Heart left ventricle (tissue), 16 donors: ENCODE measurements at regions not wholly inside any gene's neighbourhood (a gene's known extent, or its start where the extent isn't known, plus 50 kb on each side); places are given as distances from the start of the nearest gene placed in this dataset.

ENCODE experiments used
- ATAC-seq, 4 donors: fragments of 200-7000 bp; cut with Tn5 transposase; one replicate each; pipeline ENCODE4 v1.9.1; 2020 to 2022; ENCODE audit warnings: moderate library complexity in 4 of 4, mild to moderate bottlenecking in 3 of 4, moderate number of reproducible peaks in 1 of 4
- DNase-seq, 5 donors: peaks; one replicate each; pipeline ENCODE4 v3.0.0-alpha.2; 2020
- H3K27ac ChIP-seq, 12 donors: fragments of 200-600 bp; sonication (generic) in 4 of 12; one replicate each; pipeline versions ENCODE4 v1.5.0 to v1.8.0; 2016 to 2022; ENCODE audit warnings: mild to moderate bottlenecking in 2 of 12
- H3K27me3 ChIP-seq, 9 donors: fragments of 200-600 bp; sonication (generic) in 2 of 9; one replicate each; pipeline versions ENCODE4 v1.5.1 to v1.8.0; 2016 to 2022; ENCODE audit warnings: mild to moderate bottlenecking in 3 of 9
- H3K36me3 ChIP-seq, 9 donors: fragments of 200-600 bp; sonication (generic) in 2 of 9; one replicate each; pipeline versions ENCODE4 v1.5.0 to v1.8.0; 2018 to 2022; ENCODE audit warnings: mild to moderate bottlenecking in 2 of 9
- H3K4me1 ChIP-seq, 12 donors: fragments of 200-600 bp; sonication (generic) in 4 of 12; one replicate each; pipeline versions ENCODE4 v1.5.0 to v1.8.0; 2016 to 2022; ENCODE audit warnings: mild to moderate bottlenecking in 3 of 12
- H3K4me3 ChIP-seq, 12 donors: fragments of 200-600 bp; sonication (generic) in 4 of 12; one replicate each; pipeline versions ENCODE4 v1.5.0 to v1.8.0; 2017 to 2022; ENCODE audit warnings: mild to moderate bottlenecking in 9 of 12, moderate library complexity in 4 of 12
- H3K9me3 ChIP-seq, 12 donors: fragments of 200-600 bp; sonication (generic) in 4 of 12; one replicate each; pipeline versions ENCODE4 v1.5.0 to v1.8.0; 2016 to 2022; ENCODE audit warnings: mild to moderate bottlenecking in 1 of 12
- POLR2A ChIP-seq, 2 donors: fragments of 450-650 bp; IDR thresholded peaks; one replicate each; pipeline ENCODE4 v1.6.1; 2017; ENCODE audit warnings: antibody characterized with exemption in 2 of 2, mild to moderate bottlenecking in 2 of 2, moderate library complexity in 2 of 2
- WGBS, 4 donors: extraction: QIAGEN DNeasy Blood & Tissue Kit in 2 of 4; methylation state at CpG; one replicate each; pipeline versions ENCODE4 v1.1.5 to v1.1.7; 2013 to 2018; 5-methylcytosine and 5-hydroxymethylcytosine counted together
- intact Hi-C, 10 donors: fragments of 100-400 bp; cut with DNase I; formaldehyde crosslinking; loops; one replicate each; pipeline versions ENCODE4 v1.11.1 to v1.14.2; 2022
- TF ChIP-seq, protein P1 (sequence below), 12 donors: fragments of 200-600 bp; sonication (generic) in 4 of 12; IDR thresholded peaks; one replicate each; pipeline versions ENCODE4 v1.5.0 to v1.8.0; 2018 to 2022; ENCODE audit warnings: antibody characterized with exemption in 12 of 12, mild to moderate bottlenecking in 5 of 12
- donor health status: ischemic (EF 13 %, LVEDD 7.1; RV severe dilation, severe dysfunction).
- donor health status: healthy with polysubstance abuse.
- donor health status: DM: no; HTN: yes; CAD: no.
- donor health status: DM: no; HTN: no; CAD: no.
- donor health status: ischemic (EF 25% LVEDD 6.9; RV normal size, moderate dysfunction).
- donor health status: ischemic (EF 25% LVEDD 5.7; RV mildly dilated, moderate dysfunction).
- donor health status: healthy.
- donor health status: DM: yes; HTN: yes; CAD: no.
- donor health status: ischemic (EF 35%, LVEDD 5.7; RV mildly dilated, moderate dysfunction).
- donor health status: nonischemic (EF 11% LVEDD 7.7; RV severe dilation, severe dysfunction).
- donor health status: DM: yes; HTN: yes; CAD: no.
- donor health status: PGD.
- donor health status: ischemic (EF 29% LVEDD 5.4; RV normal size, mild dysfunction).
- donor health status: nonischemic (EF 23%, LVEDD 6.1; RV moderate dilation, normal function).

DNA sequence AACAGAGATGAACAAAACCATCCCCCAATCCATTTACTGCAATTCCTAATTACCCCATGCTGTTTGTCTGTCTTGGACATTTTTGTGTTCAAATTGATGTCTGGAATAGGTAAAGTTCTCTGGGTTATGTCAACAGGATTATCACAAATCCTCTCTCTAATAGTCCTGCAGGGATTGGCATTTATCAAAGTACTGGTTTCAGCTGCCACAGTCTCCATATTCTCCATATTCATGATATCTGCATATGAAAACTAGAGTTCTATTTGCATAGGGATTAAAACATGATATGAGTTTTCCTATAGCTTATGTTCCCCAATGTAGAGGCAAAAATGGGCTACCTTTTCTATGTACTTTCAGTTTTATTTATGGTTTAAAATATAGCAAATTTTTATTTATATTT lies 355.8 kb downstream of the ADRA2A start:
- H3K4me1 ChIP-seq, result no peaks in the 10 kb centered on the region
- no peak overlapping the region for H3K27ac ChIP-seq
- no peaks in the 10 kb centered on the region for H3K9me3 ChIP-seq
- H3K4me3 ChIP-seq, result no peak overlapping the region
- intact Hi-C loops, result no loop called here
- no peaks in the 10 kb centered on the region for H3K36me3 ChIP-seq
- peaks cover 0 to 1% (median 0%) of the 10 kb centered on the region in 9 donors for H3K27me3 ChIP-seq
- TF ChIP-seq, protein P1, sequence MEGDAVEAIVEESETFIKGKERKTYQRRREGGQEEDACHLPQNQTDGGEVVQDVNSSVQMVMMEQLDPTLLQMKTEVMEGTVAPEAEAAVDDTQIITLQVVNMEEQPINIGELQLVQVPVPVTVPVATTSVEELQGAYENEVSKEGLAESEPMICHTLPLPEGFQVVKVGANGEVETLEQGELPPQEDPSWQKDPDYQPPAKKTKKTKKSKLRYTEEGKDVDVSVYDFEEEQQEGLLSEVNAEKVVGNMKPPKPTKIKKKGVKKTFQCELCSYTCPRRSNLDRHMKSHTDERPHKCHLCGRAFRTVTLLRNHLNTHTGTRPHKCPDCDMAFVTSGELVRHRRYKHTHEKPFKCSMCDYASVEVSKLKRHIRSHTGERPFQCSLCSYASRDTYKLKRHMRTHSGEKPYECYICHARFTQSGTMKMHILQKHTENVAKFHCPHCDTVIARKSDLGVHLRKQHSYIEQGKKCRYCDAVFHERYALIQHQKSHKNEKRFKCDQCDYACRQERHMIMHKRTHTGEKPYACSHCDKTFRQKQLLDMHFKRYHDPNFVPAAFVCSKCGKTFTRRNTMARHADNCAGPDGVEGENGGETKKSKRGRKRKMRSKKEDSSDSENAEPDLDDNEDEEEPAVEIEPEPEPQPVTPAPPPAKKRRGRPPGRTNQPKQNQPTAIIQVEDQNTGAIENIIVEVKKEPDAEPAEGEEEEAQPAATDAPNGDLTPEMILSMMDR (IDR thresholded peaks at IDR 0.05), result no peak
- no peak for TF ChIP-seq POLR2A (IDR thresholded peaks at IDR 0.05)
- DNase-seq (no peak), ATAC-seq (no peak)

DNA sequence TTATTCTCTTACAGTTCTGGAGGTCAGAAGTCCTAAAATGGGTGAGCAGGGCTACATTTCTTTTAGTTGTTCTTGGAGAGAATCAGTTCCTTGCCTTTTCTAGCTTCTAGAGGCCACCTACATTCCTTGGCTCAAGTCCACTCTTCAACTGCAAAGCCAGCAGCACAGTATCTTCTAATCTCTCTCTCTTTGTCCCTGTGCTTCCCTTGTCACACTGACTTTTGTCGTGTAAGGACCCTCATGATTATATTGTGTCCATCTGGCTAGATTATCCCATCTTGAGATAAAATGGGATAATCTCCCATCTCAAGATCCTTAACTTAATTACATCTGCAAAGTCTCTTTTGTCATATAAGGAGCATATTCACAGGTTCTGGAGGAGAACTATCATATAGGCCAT lies 359.0 kb downstream of the ADRA2A start:
- Histone ChIP-seq H3K9me3 (no peaks in the 10 kb centered on the region), H3K4me3 (no peak overlapping the region), H3K27me3 (peaks cover 0 to 14% (median 0%) of the 10 kb centered on the region in 9 donors), H3K4me1 (no peaks in the 10 kb centered on the region), H3K36me3 (no peaks in the 10 kb centered on the region), H3K27ac (no peak overlapping the region)
- intact Hi-C loops, result no loop called here
- ATAC-seq (no peak), DNase-seq (no peak)
- 59 to 64% (median 62%) methylated on average over 1 of the region's 1 CpG for WGBS, 4 donors
- TF ChIP-seq, protein P1 (IDR thresholded peaks at IDR 0.05), result no peak
- TF ChIP-seq POLR2A (IDR thresholded peaks at IDR 0.05), result no peak

DNA sequence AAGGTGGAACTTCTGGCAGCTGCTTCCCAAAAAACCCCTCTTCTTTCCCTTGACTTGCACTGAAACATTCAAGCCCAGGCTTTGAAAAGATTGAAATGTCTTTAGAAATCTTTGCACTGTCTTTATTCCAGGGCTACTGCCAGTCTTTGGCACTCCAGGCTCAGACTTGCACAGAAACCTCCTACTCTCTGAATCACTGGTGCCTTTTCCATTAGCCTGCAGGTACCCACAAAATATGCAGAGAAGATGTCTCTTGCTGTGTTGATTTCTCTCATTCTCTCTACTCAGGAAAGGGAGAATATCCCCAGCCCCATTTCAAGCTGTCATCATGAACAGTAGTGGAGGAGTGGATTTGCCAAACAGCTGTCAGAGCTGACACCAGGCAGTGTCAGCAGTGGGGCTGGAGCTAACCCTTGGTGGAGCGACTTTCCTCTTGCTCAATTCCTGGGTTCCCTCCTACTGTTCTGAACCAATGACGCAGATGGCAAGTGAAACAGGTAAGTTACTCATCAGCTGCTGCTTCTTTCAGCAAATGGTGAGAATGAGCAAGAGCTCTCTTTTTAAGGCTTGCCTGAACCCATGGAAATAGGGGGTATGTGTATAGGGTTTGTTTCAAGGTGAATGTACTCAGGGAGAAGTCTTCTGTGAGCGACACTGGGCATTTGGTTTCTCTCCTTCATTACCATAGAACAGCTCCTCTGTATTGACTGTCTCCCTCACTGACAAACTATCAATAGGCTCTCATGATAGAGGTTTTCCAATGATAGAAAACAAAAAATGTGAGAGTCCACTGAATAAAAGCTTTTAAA lies 362.4 kb downstream of the ADRA2A start:
- 72 to 90% (median 77%) methylated on average over 3 of the region's 3 CpGs for WGBS, 4 donors
- TF ChIP-seq, protein P1 (IDR thresholded peaks at IDR 0.05), result no peak
- TF ChIP-seq POLR2A (IDR thresholded peaks at IDR 0.05), result no peak

DNA sequence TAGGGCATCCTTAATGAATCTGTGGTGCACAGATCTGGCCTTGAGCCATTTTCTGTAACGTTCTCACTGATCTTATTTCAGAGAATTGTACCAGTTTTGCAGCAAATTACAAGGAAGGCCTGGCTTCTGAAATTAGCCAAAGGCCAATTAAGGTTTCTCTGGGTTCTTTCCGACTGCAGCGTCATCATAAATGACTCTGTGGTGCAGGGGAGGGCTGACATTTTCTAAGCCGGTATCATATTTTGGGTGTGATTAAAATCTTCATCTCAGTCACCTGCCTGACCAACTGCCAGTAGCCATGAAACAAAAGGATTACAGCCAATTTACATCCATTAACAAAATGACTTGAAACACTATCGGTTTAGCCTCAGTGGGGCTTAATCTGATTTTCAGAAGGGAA lies 363.7 kb downstream of the ADRA2A start:
- Histone ChIP-seq H3K4me3 (no peak overlapping the region), H3K4me1 (no peaks in the 10 kb centered on the region), H3K9me3 (no peaks in the 10 kb centered on the region), H3K36me3 (no peaks in the 10 kb centered on the region), H3K27ac (no peak overlapping the region), H3K27me3 (peaks cover 0 to 20% (median 0%) of the 10 kb centered on the region in 9 donors)
- TF ChIP-seq, protein P1 (IDR thresholded peaks at IDR 0.05), result no peak
- TF ChIP-seq POLR2A (IDR thresholded peaks at IDR 0.05), result no peak
- 76 to 81% (median 78%) methylated on average over 5 of the region's 5 CpGs for WGBS, 4 donors
- DNase-seq, result no peak
- intact Hi-C loops, result no loop called here
- no peak for ATAC-seq

More for the DNA sequence above, 362.4 kb downstream of the ADRA2A start:
- no peaks in the 10 kb centered on the region for H3K4me1 ChIP-seq
- intact Hi-C loops, result no loop called here
- DNase-seq (no peak), ATAC-seq (no peak)
- peaks cover 0 to 15% (median 0%) of the 10 kb centered on the region in 9 donors for H3K27me3 ChIP-seq
- H3K9me3 ChIP-seq, result no peaks in the 10 kb centered on the region
- H3K36me3 ChIP-seq, result no peaks in the 10 kb centered on the region
- H3K4me3 ChIP-seq, result no peak overlapping the region
- H3K27ac ChIP-seq, result no peak overlapping the region
